ENCODE measurements at regions not wholly inside any gene's neighbourhood (a gene's known extent, or its start where the extent isn't known, plus 50 kb on each side); places are given as distances from the start of the nearest gene placed in this dataset.
"Not testable (repeated sequence)": the region's sequence is repeated elsewhere in the genome, so short reads cannot be mapped to it uniquely, and the experiment has no call there.

- not testable (repeated sequence) for TF ChIP-seq CTCF, POLR2A (IDR thresholded peaks at IDR 0.05)
Measured at GRCh38 chr2:111453308-111453707, 332.6 kb downstream of the BCL2L11 start.

Data from Peyer's patch (tissue), 4 donors.